GM19395 (cell line): ENCODE measurements at regions not wholly inside any gene's neighbourhood (a gene's known extent, or its start where the extent isn't known, plus 50 kb on each side); places are given as distances from the start of the nearest gene placed in this dataset.

Experiments used
- ATAC-seq: cut with Tn5 transposase; IDR thresholded peaks from one replicate; pipeline ENCODE4 v1.9.1; 2021; ENCODE audit warnings: mild to moderate bottlenecking, moderate library complexity; ENCODE audit not compliant: unreplicated experiment

DNA sequence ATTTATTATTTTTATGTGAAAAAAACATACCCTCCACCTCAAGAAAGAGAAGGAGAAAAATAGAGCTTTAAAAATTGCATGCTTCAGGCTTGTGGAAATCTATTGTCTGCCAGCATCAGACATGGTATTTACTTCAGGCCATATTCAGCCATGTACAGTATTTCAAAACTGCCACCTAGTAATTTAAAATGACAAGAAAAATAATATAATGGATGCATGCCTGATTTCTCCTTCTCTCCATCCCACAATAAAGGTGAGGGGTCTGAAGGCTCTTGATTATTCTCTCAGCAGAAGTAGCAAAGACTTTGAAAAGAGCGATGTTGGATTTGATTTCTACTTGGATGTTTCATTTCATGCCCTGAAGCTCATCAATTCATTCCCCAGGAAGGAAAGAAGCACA lies 250.7 kb downstream of the TBC1D4 start:
- ATAC-seq = no peak

DNA sequence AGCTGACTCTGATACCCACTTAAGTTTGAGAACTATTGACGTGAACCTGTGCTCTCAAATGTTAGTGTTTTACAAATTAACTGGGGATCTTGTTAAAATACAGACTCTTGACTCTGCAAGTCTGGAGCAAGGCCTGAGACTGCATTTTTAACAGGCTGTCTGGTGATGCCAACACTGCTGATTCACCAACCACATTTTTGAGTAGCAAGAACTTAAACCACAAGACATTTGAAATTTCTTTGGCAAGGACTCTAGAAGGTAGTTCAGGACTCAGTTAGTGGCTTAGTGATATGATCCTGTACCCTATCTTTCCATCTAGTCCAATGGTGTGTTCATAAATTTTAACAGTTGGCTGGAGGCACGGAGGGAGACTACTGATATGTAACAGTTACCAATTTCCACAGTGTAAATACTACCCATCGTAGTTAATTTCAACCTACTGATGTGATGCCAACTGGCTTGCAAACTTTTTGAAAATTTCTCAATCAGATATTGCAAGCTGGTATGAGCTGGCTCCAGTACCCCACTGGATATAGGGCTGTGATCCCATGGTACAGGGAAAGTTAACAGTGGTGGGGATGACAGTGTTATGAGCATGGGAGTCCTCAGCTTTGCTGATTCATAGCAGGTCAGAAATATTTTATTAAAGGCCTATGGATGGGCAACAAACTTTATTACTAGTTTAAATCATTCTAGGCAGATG lies 255.1 kb downstream of the TBC1D4 start:
- ATAC-seq = no peak

DNA sequence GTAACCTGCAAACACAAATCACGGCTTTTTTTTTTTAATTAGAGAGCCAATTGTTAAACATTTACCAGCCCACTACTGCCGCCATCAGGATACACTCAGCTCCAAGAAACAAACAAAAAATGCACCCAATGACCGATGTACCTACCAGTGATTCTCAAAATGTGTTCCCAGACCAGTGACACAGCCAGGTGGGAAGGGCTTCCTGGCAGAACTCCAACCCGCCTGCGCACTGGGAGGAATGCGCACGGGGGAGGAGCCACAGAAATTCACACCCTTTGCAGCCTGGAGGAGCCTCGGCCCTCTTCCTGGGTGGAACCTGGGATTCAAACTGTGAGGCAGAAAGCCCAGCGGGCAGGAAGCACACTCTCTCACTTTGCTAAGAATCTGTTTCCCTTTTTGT lies 255.9 kb downstream of the TBC1D4 start:
- ATAC-seq = no peak

DNA sequence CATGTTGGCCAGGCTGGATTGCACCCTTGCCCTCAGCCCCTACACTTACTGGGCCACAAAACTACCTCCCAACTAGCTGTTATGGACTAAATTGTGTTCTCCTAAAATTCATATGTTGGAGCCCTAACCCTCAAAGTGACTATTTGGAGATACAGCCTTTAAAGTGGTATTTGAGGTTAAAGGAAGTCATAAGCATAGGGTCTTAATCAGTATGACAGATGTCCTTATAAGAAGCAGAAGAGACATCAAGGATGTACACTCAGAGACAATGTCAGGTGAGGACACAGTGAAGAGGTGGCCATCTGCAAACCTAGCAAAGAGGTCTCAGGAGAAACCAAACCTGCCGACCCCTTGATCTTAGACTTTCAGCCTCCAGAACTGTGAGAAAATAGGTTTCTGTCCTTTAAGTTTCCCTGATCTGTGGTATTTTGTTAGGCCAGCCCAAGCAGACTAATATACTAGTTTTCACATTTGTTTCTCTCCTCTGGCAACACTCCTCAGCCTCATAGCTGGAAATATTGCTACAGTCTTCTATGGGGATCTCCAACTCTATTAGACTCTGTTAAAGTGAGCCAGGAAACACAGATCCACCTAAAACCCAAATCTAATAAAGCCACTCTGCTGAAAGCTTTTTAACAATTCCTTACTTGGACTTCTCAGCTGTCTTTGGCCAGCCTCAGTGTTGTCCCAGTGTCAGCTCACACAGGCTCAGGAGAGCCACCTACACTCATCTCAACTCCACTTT lies 256.5 kb downstream of the TBC1D4 start:
- ATAC-seq = no peak

DNA sequence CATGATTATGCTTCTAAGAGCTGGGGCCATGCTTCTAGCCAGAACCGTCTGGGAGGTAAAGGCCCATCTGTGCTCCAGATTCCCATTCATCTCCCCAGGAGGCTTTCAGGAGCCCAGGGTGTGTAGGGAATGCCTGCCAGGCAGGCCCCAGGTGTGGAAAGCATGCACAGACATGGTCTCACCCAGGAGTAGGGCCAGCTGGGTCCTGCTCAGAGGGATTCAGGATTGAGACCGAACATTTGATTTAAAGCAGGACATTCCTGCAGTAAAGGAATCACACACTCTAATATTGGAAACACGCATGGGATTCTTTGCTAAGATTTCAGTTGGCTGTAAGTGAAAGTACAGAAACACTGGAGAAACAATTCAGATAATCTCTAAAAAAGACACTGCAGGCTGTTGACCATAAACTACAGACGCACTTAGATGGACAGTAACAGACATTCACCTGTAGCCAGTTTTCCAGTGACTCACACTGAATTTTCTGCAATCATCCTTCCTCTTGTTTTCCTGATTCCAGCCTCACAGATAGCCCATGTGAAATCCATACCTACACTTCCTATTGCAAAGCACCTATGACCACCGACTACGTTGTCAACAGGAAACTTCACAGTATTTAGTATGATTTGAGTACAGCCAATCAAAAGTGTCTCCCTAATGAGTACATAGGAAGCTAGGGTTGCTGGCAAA lies 257.8 kb downstream of the TBC1D4 start:
- ATAC-seq = no peak

DNA sequence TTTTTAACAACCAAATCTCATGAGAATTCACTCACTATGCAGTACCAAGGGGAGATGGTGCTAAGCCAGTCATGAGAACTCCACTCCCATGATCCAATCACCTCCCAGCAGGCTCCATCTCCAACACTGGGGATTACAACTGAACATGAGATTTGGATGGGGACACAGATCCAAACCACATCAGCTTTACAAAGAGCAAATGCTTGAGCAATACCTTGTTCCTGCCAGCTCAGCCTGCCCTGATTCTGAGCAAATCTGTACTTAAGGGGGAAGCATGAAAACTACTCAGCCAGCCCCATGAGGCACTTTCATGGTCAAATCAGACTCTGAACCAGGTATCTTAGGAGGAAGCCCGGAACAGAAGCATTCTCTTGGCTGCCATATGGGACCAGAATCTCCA lies 259.9 kb downstream of the TBC1D4 start:
- ATAC-seq = no peak

DNA sequence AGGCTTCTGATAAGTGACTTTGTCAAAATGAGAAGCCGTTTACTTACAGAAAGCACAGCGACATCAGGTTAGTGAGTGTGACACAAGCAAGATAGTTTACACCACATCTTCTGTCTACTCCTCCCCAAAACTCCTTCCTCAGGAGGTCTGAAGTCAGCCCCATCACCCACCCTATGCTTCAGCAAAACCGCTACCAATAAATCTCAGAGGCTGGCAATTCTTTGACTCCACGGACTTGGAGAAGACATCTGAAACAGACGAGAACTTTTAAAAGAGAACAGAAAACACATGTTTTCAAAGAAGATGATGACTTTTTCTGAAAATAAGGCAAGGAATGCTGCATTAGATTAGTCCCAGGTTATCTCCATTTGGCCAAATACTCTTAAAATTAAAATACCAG lies 261.1 kb downstream of the TBC1D4 start:
- ATAC-seq = no peak

DNA sequence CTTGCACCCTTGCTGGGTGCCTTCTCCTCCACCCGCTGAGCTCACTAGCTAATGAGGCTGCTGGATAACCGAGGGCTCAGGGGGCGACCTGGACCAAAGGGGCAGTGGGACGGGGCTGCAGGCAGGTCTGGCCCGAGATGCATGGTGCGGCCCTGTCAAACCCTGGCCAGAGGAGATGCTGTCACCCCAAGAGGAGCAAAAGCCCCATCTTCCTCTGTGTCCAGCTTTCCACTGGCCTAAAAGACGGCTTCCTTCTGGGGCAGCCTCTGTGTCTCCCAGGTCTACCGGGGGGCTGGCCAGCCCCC lies 261.8 kb downstream of the TBC1D4 start:
- ATAC-seq = no peak

DNA sequence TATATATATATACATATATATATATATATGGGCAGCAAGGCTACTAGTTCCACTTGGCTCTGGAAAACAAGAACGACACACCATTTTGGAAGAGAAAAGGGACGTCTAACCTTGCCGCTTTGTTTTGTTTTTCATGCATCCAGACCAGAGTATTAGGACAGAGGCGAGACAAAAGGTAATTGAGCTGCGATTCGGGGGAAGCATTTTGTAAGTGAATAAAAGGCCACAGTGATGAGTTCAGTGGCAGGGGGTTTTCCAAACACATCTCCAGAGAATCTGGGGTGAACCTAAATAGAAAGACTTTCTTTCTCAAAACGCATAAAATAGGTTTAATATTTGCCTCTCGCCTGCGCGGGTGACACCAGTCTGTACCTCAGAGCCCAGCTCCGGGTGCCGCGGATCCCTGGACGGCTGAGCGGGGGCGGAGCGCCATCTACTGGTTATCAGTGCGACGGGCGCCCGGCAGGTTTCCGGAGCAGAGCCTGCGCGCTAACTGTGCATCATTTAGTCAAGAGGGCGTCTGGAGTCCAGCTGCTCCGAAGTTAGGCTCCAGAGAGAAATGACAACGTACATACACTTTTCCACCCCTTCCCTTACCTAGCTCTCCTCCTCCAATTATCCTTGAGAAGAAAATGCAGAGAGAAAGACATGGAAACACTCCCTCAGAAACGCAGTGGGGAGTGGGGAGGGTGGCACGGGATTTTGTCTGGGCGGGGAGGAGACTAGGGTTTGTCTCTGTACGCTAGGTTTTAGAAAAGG lies 262.3 kb downstream of the TBC1D4 start:
- peak; percentile 98 for ATAC-seq

DNA sequence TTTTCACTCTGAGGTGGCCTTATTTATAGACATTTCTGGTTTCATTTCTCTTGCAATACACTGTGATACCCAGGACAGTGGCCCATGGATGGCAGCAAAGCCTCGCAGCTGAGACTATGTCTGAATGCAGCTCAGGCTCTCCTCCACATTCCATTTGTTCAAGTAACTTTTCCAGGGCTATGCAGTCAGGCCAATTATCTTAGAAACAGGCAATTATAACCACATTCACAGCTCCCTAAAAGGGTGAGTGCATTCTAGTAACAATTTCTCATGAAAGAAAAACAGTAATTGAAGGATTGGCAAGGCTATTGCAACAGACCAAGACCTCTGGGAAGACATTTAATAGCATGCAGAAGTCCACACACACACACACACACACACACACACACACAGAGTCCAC lies 264.0 kb downstream of the TBC1D4 start:
- ATAC-seq = no peak

DNA sequence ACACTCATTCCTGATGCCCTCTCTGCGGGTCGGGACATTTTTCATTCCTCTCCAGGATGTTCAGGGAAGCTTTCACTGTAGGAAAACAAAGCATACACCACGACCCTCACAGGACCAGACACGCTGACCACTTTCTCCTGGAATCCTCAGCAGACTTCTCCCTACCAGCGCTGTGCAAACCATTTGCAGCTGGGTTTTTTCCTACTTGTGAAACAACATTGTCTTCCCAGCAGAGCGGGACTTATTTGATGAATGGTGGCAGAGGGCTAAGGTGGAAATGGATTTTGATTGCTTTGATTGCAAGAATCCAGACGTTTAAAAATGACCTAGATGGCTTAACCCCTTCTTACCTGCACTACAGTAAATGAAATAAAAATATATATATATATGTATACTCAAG lies 265.9 kb downstream of the TBC1D4 start:
- no peak for ATAC-seq

DNA sequence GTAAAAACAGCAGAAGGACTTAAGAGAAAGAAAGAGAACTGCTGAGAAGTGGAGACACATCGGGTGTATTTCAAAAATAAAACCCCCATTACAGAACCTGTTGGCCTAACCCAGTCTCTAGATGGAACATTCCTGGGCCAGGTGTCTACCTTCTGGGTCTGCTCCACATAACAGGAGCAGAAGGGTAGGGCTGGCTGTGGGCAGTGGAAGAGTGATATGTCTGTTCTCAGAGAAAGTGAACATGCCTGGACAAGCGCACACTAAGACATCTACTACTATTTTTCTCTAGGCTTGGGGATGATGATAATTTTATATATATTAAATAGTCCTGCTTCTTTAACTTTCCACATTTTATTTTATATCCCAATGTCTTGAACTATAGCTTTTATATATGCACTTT lies 267.1 kb downstream of the TBC1D4 start:
- ATAC-seq = no peak

DNA sequence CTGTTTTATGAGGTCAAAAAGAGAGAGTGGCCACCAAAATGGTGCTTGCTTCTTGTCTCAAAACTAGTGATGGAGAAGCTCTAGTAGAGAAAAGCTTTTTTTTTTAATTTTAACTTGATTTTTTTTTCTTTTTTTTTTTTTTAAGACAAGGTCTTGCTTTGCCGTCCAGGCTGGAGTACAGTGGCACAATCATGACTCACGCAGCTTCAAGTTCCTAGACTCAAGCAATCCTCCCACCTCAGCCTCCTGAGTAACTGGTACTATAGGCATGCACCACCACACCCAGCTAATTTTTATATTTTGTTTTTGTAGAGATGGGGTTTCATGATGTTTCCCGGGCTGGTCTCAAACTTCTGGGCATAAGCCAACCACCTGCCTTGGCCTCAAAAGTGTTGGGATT lies 279.0 kb downstream of the TBC1D4 start:
- no peak for ATAC-seq

DNA sequence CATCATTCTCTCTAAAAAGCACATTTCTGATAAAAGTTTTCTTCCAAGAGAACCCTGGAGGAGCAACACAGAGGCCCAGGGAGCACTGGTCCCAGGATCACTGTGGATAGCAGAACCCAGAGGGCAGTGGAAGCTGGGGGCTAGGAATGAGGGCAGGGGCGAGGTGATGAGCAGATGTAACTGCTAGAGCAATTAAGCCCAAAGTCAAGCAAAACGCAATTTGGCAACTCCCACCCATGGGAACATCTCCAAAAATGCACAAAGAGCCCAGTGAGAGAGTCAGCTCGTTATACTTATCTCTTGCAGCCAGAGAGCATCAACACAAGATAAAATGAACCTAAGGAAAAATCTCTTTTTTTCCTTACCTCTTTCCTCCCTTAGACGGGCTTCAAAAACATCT lies 284.2 kb downstream of the TBC1D4 start:
- ATAC-seq = no peak

DNA sequence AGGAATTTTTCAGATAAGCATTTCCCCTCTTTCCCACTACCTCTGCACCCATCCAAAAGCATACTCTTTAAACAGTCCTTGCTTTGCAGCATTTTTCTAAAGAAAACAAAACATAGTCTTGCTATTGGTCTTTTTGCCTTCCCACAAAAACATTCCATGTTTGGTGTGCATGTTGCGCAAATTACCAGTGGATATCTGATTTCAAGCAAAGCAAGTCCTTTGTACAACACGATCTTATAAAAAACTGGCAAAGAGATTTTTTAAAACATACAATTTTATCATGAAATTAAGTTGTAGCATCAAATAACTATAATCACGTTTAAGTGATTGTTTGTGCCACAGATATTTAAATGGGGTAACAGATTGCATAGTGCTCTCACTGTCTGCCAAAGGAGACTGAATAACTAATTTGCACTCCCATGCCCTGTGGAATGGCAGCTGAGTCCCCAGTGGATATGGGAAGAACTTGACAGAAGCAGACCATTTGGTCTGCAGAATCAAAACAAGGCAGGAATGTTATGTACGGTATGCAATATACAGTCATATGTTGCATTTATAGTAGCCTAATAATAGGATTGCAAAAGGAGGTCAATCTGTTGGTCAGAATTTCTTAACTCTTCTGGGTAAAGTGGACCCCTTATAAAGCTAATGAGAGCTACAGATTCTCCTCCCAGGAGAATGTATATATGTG lies 285.7 kb downstream of the TBC1D4 start:
- no peak for ATAC-seq

DNA sequence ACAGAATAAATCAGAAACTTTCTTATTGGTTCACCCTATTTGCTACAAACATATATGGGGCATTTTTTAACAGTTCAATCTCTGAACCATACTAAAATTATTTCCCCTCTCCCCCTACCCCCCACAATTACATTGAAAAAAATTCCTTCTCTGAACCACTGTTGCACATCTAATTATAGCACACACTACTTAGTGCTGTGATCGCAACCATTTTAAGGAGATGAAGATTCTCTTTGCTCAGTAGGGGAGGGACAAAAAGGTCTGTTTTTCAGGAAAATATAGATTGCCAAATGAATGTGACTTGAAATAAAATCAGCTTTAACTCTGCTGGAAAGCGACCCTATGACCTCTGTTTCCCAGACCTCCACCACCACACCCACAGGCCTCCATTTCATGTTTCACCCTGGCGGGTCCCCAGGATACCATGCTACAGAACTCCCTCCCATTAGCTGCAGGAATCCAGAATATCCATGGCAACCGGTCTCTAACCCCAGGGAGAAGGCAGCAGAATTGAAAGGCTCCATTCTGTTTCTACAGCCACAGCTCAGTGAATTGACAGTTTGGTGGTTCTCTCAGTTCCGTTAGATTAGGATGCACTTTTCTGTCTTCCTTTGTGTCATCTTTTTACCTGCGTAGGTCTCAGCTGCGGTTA lies 286.3 kb downstream of the TBC1D4 start:
- ATAC-seq = no peak

DNA sequence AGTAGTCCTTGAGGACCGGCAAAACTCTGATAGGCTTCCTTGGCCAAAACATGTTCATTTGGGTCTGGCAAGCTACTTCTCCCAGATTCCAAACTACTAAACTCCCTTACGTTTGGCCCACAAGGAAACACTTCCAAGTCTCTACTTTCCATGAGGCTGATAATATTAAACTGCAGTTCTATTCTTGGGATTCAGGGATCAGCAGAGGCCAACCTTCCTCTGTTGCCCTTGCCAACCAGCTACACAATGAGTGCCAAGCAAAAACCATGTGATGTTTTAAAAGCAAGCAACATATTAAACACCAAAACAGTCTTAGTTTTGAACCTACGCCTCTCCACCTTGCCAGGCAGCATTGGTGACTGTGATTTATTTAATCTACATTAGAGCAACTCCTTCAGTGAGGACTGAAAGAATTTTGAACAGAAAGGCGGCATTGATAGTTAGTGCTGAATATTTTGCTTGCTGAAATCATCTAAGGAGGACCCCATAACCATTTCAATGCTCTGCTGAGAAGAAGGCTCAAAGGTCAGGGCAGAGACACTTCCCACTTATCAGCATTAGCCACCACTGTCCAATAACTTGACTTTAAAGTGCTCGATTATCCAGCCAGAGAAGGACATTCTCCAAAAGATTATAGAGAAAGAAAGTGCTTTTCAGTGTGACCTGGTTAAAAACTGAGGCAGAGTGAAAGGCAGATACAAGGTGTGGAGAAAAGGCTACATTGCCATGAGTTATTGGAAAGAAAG lies 287.1 kb downstream of the TBC1D4 start:
- no peak for ATAC-seq

DNA sequence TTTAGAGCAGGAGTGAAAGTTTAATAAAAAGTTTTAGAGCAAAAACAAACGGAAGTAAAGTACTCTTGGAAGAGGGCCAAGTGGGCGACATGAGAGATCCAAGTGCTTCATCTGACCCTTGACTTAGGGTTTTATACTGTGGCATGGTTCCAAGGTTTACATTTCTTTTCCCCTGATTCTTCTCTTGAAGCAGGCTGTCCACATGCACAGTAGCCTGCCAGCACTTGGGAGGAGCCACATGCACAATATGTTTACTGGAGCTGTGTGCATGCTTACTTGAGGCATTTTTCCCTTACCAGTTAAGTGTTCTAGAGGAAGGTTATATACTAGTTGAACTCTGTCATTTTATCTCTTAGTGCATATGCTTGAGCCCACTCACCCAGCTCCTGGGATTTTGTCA lies 295.6 kb downstream of the TBC1D4 start:
- ATAC-seq = no peak

DNA sequence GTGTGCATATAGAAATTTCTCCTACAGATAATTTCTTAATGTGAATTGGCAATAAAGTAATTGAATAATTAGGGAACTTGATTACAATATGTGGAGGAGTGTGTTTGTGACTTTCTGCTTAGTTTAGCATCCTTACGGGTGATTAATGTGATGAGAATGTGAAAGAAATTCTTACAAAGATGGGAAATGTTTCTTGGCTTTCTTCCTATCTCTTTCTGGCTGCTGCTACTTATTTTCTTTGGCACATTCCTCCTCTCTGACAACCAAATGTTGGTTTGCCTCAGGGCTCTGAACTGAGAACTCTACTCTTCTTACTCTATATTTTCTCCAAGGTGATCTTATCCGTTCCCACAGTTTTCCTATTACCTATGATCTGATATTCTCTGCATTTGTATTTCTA lies 300.1 kb downstream of the TBC1D4 start:
- ATAC-seq = no peak
